Smooth muscle cell (in vitro differentiated cells): ENCODE measurements at regions not wholly inside any gene's neighbourhood (a gene's known extent, or its start where the extent isn't known, plus 50 kb on each side); places are given as distances from the start of the nearest gene placed in this dataset.

Source experiments
- DNase-seq: peaks from one replicate; lab custom pipeline; 2025; ENCODE audit not compliant: unreplicated experiment; lab: John Stamatoyannopoulos, UW
- H2AFZ ChIP-seq: fragments of 200-600 bp; sonication (generic); 2 replicates; pipeline ENCODE4 v1.6.0; 2016; ENCODE audit warnings: antibody characterized with exemption, low read depth, mild to moderate bottlenecking
- H3F3A ChIP-seq: fragments of 200-600 bp; sonication (generic); 2 replicates; pipeline ENCODE4 v1.6.0; 2017; ENCODE audit warnings: antibody characterized with exemption, low read depth
- H3K27ac ChIP-seq: fragments of 200-600 bp; sonication (generic); 2 replicates; pipeline ENCODE4 v1.5.1; 2016; ENCODE audit warnings: low read depth, mild to moderate bottlenecking
- H3K27me3 ChIP-seq: fragments of 200-600 bp; sonication (generic); 2 replicates; pipeline ENCODE4 v1.6.1; 2016; ENCODE audit warnings: low read depth, mild to moderate bottlenecking
- H3K36me3 ChIP-seq: fragments of 200-600 bp; sonication (generic); 2 replicates; pipeline ENCODE4 v1.5.1; 2016; ENCODE audit warnings: low read depth
- H3K4me1 ChIP-seq: fragments of 200-600 bp; sonication (generic); 2 replicates; pipeline ENCODE4 v1.5.1; 2016; ENCODE audit warnings: low read depth
- H3K4me2 ChIP-seq: fragments of 200-600 bp; sonication (generic); 2 replicates; pipeline ENCODE4 v1.6.0; 2016; ENCODE audit warnings: mild to moderate bottlenecking
- H3K4me3 ChIP-seq: fragments of 200-600 bp; sonication (generic); 2 replicates; pipeline ENCODE4 v1.5.1; 2016; ENCODE audit warnings: mild to moderate bottlenecking
- H3K79me2 ChIP-seq: fragments of 200-600 bp; sonication (generic); 2 replicates; pipeline ENCODE4 v1.6.0; 2016; ENCODE audit warnings: low read depth, mild to moderate bottlenecking
- H3K9ac ChIP-seq: fragments of 200-600 bp; sonication (generic); 2 replicates; pipeline ENCODE4 v1.6.0; 2016; ENCODE audit warnings: low read depth
- H3K9me3 ChIP-seq: fragments of 200-600 bp; sonication (generic); replicated peaks from 2 replicates; pipeline ENCODE4 v1.5.1; 2016; ENCODE audit warnings: low read depth
- H4K20me1 ChIP-seq: fragments of 200-600 bp; sonication (generic); 2 replicates; pipeline ENCODE4 v1.6.0; 2016; ENCODE audit warnings: low read depth
- WGBS: methylation state at CpG from one replicate; pipeline ENCODE4 v1.1.7; 2016; ENCODE audit warnings: low lambda C conversion rate; 5-methylcytosine and 5-hydroxymethylcytosine counted together
- TF ChIP-seq, protein P1 (sequence below): fragments of 200-600 bp; sonication (generic); IDR thresholded peaks from 2 replicates; pipeline ENCODE4 v1.5.1; 2017; ENCODE audit warnings: borderline replicate concordance, mild to moderate bottlenecking, antibody characterized with exemption; ENCODE audit not compliant: insufficient read depth, poor library complexity, severe bottlenecking

DNA sequence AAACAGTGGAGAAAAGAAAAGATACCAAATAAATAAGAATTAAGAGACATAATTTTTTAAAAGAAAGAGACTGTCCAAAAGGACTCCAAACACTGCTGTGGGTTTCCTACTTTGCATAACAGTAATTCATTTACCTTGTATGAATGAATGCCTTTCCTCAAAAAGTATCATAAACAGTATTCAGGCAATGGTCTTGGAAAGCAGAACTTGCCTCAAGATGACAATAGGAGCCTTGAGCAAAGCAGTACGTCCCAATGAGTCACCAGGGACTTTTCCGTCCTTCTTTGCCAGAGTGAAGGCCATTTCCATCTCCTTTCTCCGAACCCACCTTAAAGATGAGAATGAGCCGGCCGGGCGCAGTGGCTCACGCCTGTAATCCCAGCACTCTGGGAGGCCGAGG, 186.4 kb downstream of the ZBTB18 start:
- no peak overlapping the region for H3K9ac ChIP-seq
- H3K4me3 ChIP-seq, result no peak overlapping the region
- DNase-seq, result no peak
- 85% methylated on average over 8 of the region's 8 CpGs for WGBS
- H3K4me2 ChIP-seq, result no peak overlapping the region
- H3K27me3 ChIP-seq, result no peaks in the 10 kb centered on the region
- no peaks in the 10 kb centered on the region for H4K20me1 ChIP-seq
- no peaks in the 10 kb centered on the region for H3F3A ChIP-seq
- no peak overlapping the region for H3K27ac ChIP-seq
- no peaks in the 10 kb centered on the region for H3K4me1 ChIP-seq
- H3K36me3 ChIP-seq, result no peaks in the 10 kb centered on the region
- H2AFZ ChIP-seq, result no peak overlapping the region
- TF ChIP-seq, protein P1, sequence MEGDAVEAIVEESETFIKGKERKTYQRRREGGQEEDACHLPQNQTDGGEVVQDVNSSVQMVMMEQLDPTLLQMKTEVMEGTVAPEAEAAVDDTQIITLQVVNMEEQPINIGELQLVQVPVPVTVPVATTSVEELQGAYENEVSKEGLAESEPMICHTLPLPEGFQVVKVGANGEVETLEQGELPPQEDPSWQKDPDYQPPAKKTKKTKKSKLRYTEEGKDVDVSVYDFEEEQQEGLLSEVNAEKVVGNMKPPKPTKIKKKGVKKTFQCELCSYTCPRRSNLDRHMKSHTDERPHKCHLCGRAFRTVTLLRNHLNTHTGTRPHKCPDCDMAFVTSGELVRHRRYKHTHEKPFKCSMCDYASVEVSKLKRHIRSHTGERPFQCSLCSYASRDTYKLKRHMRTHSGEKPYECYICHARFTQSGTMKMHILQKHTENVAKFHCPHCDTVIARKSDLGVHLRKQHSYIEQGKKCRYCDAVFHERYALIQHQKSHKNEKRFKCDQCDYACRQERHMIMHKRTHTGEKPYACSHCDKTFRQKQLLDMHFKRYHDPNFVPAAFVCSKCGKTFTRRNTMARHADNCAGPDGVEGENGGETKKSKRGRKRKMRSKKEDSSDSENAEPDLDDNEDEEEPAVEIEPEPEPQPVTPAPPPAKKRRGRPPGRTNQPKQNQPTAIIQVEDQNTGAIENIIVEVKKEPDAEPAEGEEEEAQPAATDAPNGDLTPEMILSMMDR, result no peak
- H3K79me2 ChIP-seq, result no peaks in the 10 kb centered on the region
- H3K9me3 ChIP-seq, result no peaks in the 10 kb centered on the region

DNA sequence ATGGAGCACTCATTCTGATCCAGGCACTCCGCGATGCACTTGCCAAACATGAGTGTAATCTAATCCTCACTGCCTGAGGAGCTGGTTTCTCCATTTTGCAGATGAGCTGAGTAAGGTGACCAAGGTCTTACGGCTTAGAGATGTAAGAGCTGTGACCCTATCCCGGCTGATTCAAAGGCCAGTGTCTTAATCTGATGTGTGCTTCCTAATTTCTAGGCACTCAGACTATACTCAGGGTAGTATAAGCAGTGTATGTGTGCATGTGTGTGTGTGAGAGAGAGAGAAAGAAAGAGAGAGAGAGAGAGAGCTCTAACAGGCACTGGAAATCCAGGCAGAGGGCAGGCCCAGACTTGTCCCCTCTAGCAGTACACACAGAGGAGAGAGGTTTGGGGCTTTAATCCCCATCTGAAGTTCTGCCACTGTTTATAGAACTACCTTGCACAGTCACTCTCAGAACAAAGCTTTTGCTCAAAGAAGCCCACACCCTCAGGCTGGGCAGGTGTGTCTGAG, 188.2 kb downstream of the ZBTB18 start:
- H3K4me3 ChIP-seq, result no peak overlapping the region
- H4K20me1 ChIP-seq, result no peaks in the 10 kb centered on the region
- no peaks in the 10 kb centered on the region for H3K36me3 ChIP-seq
- no peaks in the 10 kb centered on the region for H3F3A ChIP-seq
- no peak overlapping the region for H3K9ac ChIP-seq
- no peak for DNase-seq
- WGBS, result 80% methylated on average over 4 of the region's 4 CpGs
- H2AFZ ChIP-seq, result peak overlapping the region; percentile 82
- H3K4me1 ChIP-seq, result no peaks in the 10 kb centered on the region
- no peak overlapping the region for H3K27ac ChIP-seq
- TF ChIP-seq, protein P1, result no peak
- no peak overlapping the region for H3K4me2 ChIP-seq
- H3K27me3 ChIP-seq, result peaks cover under 1% of the 10 kb centered on the region
- H3K79me2 ChIP-seq, result no peaks in the 10 kb centered on the region
- no peaks in the 10 kb centered on the region for H3K9me3 ChIP-seq

DNA sequence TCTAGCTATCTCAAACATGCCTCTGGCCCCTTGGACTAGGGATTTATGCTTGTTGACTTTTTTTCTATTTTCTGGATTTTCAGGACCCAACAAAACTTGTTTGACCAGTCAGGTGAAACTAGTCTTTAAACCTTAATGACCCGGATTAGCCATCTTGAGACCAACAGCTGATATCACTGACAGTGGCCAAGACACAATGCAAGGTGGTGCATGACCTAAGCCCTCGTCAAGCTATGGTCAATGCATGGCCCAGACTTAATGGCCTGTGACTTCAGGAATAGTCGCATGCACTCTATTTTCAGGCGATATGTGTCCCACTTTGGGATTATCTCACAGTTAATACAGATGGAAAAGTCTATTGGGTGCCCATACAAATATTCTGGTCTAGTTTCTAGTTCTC, 190.4 kb downstream of the ZBTB18 start:
- no peaks in the 10 kb centered on the region for H4K20me1 ChIP-seq
- no peaks in the 10 kb centered on the region for H3K4me1 ChIP-seq
- no peaks in the 10 kb centered on the region for H3K36me3 ChIP-seq
- TF ChIP-seq, protein P1, result no peak
- no peaks in the 10 kb centered on the region for H3F3A ChIP-seq
- no peak overlapping the region for H3K27ac ChIP-seq
- DNase-seq, result no peak
- H3K79me2 ChIP-seq, result no peaks in the 10 kb centered on the region
- no peak overlapping the region for H3K4me3 ChIP-seq
- peaks cover 4% of the 10 kb centered on the region for H3K27me3 ChIP-seq
- no peaks in the 10 kb centered on the region for H3K9me3 ChIP-seq
- no peak overlapping the region for H2AFZ ChIP-seq
- H3K4me2 ChIP-seq, result no peak overlapping the region
- no peak overlapping the region for H3K9ac ChIP-seq
- 78% methylated on average over 4 of the region's 4 CpGs for WGBS

DNA sequence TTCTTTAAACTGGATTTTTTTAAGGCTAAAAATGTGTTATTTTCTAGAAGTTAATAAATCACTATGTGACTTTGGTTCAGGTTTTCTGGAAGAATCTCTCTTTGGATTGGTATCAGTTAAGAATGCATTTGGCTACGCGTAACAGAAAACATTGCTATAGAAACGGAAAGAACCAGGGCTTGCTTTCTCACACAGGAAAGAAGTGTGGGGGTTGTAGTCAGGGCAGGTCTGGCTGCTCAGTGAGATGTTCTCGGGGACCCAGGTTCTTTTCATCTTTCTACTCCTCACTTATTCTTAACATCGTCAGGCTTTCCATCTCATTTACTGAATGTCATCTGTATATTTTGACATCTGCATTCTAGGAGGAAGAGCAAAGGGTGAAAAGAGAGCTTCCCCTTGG, 191.4 kb downstream of the ZBTB18 start:
- no peaks in the 10 kb centered on the region for H3F3A ChIP-seq

More for the DNA sequence above, 191.4 kb downstream of the ZBTB18 start:
- Histone ChIP-seq H3K4me3 (no peak overlapping the region), H3K27me3 (peaks cover 4% of the 10 kb centered on the region), H2AFZ (no peak overlapping the region), H3K4me1 (no peaks in the 10 kb centered on the region), H3K9ac (no peak overlapping the region), H3K27ac (no peak overlapping the region), H3K79me2 (no peaks in the 10 kb centered on the region), H3K4me2 (no peak overlapping the region), H3K9me3 (no peaks in the 10 kb centered on the region), H3K36me3 (no peaks in the 10 kb centered on the region), H4K20me1 (no peaks in the 10 kb centered on the region)
- TF ChIP-seq, protein P1, result no peak
- 90% methylated on average over 5 of the region's 5 CpGs for WGBS
- no peak for DNase-seq
